GM21447 (cell line): ENCODE measurements at regions not wholly inside any gene's neighbourhood (a gene's known extent, or its start where the extent isn't known, plus 50 kb on each side); places are given as distances from the start of the nearest gene placed in this dataset.

Experiments
- ATAC-seq: cut with Tn5 transposase; IDR thresholded peaks from one replicate; pipeline ENCODE4 v1.9.1; 2021; ENCODE audit not compliant: unreplicated experiment

GRCh38 chr18:67926929-67927864, 410.7 kb upstream of the DSEL start:
- no peak for ATAC-seq

- no peak for ATAC-seq
These were observed 408.1 kb upstream of the DSEL start for GRCh38 chr18:67924656-67925055.

- no peak for ATAC-seq
These were observed 402.8 kb upstream of the DSEL start for GRCh38 chr18:67919316-67919715.

- no peak for ATAC-seq
These were observed 399.6 kb upstream of the DSEL start for GRCh38 chr18:67916097-67916496.

GRCh38 chr18:67913040-67913439, 396.5 kb upstream of the DSEL start:
- no peak for ATAC-seq

- no peak for ATAC-seq
These were observed 385.1 kb upstream of the DSEL start for GRCh38 chr18:67901573-67901972.

- no peak for ATAC-seq
These were observed 379.9 kb upstream of the DSEL start for GRCh38 chr18:67896451-67896850.

GRCh38 chr18:67893916-67894315, 377.4 kb upstream of the DSEL start:
- no peak for ATAC-seq

- ATAC-seq = no peak
These were observed 360.4 kb upstream of the DSEL start for GRCh38 chr18:67876871-67877270.

GRCh38 chr18:67875944-67876343, 359.4 kb upstream of the DSEL start:
- no peak for ATAC-seq

- ATAC-seq = no peak
These were observed 358.5 kb upstream of the DSEL start for GRCh38 chr18:67875060-67875459.

- ATAC-seq = no peak
These were observed 348.9 kb upstream of the DSEL start for GRCh38 chr18:67865400-67865799.

- ATAC-seq = no peak
These were observed 348.3 kb upstream of the DSEL start for GRCh38 chr18:67864677-67865340.

- no peak for ATAC-seq
These were observed 345.5 kb upstream of the DSEL start for GRCh38 chr18:67862069-67862468.

- ATAC-seq = no peak
These were observed 337.8 kb upstream of the DSEL start for GRCh38 chr18:67854340-67854739.

GRCh38 chr18:67846422-67847098, 330.0 kb upstream of the DSEL start:
- ATAC-seq = no peak

GRCh38 chr18:67845035-67845434, 328.5 kb upstream of the DSEL start:
- no peak for ATAC-seq

- ATAC-seq = no peak
These were observed 323.9 kb upstream of the DSEL start for GRCh38 chr18:67840379-67840778.

- ATAC-seq = no peak
These were observed 301.9 kb upstream of the DSEL start for GRCh38 chr18:67818432-67818831.

- no peak for ATAC-seq
These were observed 298.8 kb upstream of the DSEL start for GRCh38 chr18:67815280-67815679.

- ATAC-seq = no peak
These were observed 297.0 kb upstream of the DSEL start for GRCh38 chr18:67813380-67814028.
